Stimulated activated CD8-positive, alpha-beta memory T cell treated with anti-CD3 and anti-CD28 coated beads, Interleukin-12 subunit alpha, Interleukin-12 subunit beta, amount 100 ng/mL, for 24 hours (primary cell): ENCODE measurements at regions not wholly inside any gene's neighbourhood (a gene's known extent, or its start where the extent isn't known, plus 50 kb on each side); places are given as distances from the start of the nearest gene placed in this dataset.
A peak's percentile ranks its signal among the peaks of the same experiment; 100 is the strongest.

ENCODE experiments used
- DNase-seq: peaks from one replicate; pipeline ENCODE4 v3.0.0-alpha.2; 2020; ENCODE audit errors: extremely low read depth

- no peak for DNase-seq
These were observed 69.8 kb downstream of the CD83 start for GRCh38 chr6:14187406-14187805.

DNA sequence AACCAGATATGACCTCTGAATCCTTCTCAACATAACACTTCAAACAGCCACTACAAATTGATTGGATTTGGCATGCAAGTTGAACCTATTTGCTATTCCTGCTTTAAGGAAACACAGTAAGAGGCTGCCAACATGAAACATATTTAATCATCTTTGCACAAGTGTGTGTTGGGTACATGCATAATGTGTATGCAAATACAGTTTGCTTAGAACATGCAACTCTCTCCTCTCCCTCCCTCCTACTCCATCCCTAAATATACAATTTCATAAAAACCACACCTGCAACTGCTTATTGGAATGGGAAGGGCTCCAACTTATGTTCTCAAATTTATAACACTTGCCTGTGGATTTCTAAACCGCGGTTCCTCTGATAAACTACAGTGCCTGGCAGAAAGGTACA lies 71.5 kb downstream of the CD83 start:
- no peak for DNase-seq

GRCh38 chr6:14190191-14190928 lies 72.8 kb downstream of the CD83 start:
- DNase-seq: no peak

DNA sequence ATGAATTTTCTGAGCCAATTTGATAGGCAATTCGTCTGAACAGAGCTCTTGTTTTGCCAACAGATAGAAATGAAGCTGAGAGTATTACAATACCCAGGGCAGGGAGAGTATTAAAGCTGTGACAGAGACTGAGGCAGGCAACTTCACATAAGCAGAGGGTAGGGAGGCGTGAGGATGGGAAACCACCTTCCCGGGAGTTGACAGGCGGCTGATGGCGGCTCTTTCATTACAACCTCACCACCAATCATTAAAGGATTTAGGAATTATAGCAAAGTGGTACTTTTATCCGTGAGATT lies 73.3 kb downstream of the CD83 start:
- no peak for DNase-seq

DNA sequence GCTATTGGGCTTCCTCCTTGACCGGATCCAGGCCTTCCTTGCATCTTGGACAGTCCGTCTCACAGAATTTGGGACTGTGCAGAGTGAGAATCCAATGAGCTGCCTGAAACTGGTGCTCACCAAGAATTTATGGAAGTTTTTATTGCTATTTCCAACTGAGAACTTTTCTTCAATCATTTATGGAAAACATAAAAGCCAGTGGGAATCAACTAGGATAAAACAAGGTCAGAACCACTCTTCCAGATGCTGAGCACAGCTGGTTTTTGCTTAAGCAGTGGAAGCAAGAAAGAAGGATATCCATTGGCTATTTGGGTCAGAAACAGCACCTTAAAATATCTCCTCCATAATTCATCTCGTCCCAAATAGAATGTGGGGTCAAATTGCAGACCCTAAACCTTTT lies 74.2 kb downstream of the CD83 start:
- DNase-seq: no peak

GRCh38 chr6:14192216-14192788 lies 74.7 kb downstream of the CD83 start:
- DNase-seq: no peak

DNA sequence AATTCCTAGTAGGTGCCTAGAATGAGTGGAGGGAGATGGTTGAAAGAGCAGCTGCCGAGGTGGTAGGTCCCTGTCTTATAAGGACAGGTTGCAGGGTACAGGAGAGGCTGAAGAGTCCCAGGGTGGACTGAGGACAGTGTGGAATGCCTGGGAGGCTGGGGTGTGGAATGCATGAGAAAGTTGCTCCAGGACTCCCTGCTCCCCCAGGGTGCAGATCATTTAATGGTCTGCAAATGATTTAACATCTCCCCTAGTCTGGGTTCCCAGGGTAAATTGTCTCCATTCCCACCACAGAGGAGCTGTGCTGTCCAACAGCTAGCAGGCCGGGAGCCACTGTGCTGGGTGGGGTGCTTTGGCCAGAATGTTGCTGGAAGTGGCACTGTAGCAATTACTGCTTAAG lies 76.0 kb downstream of the CD83 start:
- no peak for DNase-seq

DNA sequence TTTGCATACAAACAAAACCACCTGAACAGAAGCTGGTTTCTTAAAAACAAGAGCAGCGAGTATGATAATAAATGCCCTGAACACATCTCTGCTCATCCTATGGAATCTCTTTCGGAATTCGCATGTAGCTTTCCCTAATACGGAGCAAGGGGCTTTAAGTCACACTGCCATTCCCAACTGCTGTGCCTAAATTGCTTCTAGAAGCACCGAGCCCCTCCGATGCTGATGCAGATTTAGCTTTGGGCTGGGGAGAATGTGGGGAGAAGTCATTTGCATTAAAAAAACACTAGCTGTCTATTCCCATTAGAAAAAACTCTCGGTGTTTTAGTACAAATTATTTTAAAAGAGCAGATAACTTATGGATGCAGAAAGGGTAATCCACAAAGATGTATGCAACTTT lies 76.9 kb downstream of the CD83 start:
- DNase-seq: no peak

- no peak for DNase-seq
These were observed 77.4 kb downstream of the CD83 start for GRCh38 chr6:14194976-14195375.

DNA sequence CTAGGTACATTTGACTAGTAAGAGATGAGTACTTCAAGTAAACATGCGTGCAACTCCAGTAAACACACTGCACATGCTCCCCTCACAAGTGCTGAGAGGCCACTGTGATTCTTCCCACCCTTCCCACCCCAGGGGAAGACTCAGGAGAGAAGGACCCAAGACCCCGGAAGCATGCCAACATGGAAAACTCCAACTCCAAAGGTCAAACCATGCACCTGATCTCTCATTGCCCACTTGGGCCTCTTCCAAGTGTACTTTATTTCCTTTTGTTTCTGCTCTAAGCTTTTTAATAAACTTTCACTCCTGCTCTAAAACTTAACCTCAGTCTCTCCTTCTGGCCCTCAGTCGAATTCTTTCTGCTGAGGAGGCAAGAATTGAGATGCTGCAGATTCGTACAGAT lies 78.5 kb downstream of the CD83 start:
- no peak for DNase-seq

DNA sequence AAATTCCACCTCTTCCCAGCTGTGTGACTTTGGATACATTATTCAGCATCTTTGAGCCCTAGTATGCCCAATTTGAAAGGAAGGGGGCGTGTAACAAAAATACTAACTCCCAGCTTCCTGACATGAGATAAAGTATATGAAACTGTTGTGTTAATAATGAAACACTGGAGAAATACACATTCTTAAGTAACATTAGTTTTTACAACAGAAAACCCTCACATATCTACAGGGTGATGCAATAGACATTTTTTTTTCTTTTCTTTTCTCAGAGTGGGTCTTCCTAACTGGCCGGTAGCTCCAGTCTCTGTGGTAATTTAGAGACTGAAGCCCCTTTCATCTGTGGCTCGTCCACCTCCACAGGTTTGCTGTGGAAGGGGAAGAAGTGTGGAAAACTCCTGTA lies 79.5 kb downstream of the CD83 start:
- DNase-seq: no peak

DNA sequence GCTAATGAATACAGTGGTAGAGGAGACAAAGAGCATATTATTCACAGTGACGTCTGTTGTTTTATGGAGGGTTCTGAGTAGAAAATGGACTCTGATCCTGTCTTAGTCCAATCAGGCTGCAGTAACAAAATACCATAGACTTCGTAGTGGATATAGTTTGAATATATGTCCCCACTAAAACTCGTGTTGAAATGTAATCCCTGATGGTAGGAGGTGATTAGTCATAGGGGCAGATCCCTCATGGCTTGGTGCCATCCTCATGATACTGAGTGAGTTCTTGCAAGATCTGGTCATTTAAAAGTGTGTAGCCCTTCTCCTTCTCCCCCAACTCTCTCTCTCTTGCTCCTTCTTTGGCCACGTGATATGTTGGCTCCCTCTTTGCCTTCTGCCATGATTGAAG lies 82.5 kb downstream of the CD83 start:
- DNase-seq: no peak

- DNase-seq: no peak
These were observed 85.4 kb downstream of the CD83 start for GRCh38 chr6:14202947-14203346.

DNA sequence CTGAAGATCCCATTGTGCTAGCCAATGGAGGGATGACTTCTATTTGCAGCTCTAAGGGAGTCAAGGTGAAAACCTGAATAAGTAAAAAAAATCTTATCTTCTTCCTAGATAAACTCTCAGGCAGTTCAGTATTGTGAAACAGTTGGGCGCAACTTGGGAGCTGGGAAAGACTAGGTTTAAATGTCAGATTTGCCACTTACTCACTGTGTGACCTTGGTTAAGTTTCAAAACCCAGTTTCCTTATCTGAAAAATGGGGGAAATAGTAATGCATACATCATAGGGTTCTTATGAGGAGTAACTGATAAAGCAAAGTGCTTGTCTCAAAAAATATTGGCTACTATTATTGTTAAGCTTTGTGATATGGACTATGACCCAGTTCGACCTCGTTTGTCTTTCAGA lies 88.8 kb downstream of the CD83 start:
- no peak for DNase-seq

DNA sequence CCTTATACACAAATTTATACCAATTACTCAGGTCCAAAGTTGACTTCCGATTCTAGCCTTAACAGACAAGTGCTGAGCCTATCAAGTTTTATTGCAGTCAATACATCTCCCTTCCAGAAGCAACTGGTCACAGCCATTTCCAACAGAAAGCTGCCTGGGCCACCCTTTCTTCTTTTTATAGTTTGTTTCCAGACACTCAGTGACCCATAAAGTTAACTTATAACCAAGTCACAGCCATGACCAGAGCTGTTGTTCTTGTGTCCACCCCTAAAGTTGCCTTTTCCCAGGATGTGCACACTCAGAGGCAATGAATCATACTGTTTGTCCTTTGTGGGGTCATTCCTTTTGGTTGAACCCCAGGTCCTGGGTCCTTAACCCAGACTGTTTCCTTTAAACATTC lies 89.9 kb downstream of the CD83 start:
- no peak for DNase-seq

DNA sequence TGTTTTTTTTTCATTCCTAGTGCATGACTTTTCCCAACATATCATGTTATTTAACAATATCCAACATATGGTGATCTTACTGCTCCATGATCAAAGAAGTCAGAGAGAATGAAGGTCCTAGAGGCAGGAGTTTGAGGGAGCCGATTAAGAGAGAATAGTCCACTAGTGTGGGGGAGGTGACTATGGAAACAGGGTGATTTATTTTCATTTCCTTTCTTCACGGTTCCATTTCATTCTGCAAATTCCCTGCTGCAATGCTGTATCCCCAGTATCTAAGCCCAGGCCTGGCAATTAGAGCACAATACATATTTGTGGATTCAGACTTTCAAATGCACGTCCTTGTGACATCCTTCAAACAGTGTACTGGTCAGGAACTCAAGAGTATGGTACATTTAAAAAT lies 91.4 kb downstream of the CD83 start:
- DNase-seq: no peak

DNA sequence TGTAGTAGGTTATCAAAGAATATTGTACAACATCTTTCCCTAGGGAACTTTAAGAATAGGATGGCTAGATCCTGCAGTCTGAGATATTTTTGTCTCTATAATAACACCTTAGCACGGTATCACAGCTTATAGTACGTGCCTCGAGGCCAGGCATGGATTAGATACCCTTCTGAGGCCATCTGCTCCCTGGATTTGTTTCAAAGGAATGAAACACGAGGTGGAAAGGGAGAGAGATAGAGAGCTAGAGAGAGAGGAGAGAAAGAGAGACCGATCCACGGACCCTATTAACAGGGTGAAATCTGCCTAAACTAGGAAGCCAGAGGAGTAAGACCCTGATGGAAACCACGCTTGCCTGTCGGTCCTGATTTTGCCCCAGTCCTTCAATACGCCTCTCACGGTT lies 92.5 kb downstream of the CD83 start:
- DNase-seq: no peak

- DNase-seq: peak; percentile 74
These were observed 93.3 kb downstream of the CD83 start for GRCh38 chr6:14210663-14211561.

DNA sequence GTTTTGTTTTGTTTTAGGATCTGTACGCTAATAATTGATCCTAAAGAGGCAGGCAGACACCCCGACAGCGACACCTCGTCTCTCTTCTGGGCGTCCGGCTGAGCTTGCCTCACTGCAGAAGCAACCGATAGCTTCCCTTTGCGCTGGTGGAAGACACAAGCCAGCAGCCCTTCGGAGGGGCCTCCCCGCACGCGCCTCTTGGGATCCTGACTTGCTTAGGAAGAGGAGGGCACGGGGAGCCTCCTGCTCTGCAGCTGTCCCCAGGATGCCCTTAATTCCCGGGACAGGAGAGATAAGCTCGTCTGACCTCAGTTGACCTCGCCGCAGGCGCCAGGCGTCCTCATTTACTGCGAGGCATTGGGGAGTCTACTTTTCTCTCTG lies 94.0 kb downstream of the CD83 start:
- no peak for DNase-seq

DNA sequence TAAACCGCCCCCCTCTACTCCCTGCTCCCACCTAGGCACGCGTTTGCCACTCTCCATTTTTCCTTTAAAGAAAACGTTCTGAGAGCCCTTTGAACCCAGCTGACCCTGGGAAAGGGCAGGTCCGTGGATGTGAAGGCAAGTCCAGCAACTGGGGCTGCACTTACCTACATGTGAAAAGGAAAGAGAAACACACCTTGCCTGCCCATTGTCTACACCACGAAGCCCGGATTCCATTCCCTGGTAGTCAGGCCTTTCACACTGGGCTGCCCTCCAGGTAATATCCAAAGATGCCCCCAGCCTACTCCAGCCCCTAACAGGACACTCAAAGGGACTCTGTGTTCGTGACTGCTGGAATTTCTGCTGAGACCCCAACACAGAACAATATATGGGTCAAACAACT lies 94.4 kb downstream of the CD83 start:
- DNase-seq: no peak

DNA sequence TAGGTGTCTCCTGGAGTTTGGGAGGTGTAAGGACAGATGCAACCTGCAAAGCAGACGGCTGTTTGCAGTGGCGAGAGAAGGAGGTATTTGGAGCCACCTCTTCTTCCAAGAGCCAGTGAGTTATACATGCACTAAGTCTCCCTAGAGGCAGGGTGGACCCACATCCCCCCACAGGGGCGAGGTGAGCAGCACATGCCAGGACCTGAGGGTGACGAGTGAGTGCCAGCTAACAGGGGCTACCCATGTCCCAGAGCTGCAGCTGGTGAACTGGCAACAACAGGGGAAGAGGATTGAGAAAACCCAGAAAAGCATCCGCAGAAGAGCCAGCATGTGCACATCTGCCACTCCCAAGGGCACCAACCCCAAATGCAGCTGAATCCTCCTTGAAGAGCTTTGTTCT lies 95.1 kb downstream of the CD83 start:
- DNase-seq: no peak

DNA sequence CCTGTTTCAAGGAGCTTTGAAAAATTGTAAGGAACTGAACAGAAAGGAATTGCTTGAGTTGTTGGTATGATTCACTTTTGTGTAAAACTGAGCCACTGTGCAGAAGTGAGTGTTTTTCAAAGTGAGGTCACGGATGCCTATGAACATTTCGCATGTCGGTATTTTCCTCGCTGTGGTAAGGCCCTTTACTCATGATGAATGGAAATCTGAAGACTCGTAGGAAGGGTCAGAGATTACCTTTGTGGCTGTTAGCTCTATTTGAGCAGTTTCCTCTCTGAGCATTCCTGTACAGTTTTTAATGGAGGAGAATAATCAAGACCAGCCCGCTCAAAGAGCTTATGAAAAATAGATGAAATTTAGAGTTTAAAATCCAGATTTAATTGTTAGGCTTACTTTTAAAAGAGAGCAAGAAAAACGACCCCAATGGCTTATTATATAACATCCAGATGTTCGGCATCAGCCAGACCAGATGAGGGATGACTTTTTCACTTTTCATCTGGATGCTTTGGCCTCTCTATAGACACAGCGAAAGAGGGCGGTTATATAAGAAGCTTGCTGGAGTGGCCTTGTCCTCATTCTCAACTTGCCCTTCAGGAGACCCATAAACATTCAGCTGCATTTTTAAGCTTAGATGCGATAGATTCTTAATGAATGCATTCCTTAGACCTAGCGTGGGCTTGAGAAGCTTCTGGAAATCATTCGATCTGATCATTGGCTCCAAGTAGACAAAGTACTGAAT lies 99.5 kb downstream of the CD83 start:
- DNase-seq: no peak
